Ovary (tissue), 7 donors: ENCODE measurements at regions not wholly inside any gene's neighbourhood (a gene's known extent, or its start where the extent isn't known, plus 50 kb on each side); places are given as distances from the start of the nearest gene placed in this dataset.

Experiments used
- DNase-seq, 5 donors: peaks; one replicate each; pipeline ENCODE4 v3.0.0-alpha.2; 2019 to 2020
- H3K27ac ChIP-seq, 2 donors: fragments of 200-600 bp; one replicate each; pipeline versions ENCODE4 v1.5.1 to v1.8.0; 2019 to 2022
- H3K27me3 ChIP-seq: fragments of 200-600 bp; one replicate; pipeline ENCODE4 v1.8.0; 2022
- H3K36me3 ChIP-seq: fragments of 200-600 bp; sonication (generic); one replicate; pipeline ENCODE4 v1.5.1; 2019
- H3K4me1 ChIP-seq: one replicate; pipeline ENCODE4 v1.8.1; 2013; ENCODE audit warnings: mild to moderate bottlenecking, moderate library complexity; ENCODE audit not compliant: insufficient read depth
- H3K4me3 ChIP-seq: fragments of 200-600 bp; sonication (generic); one replicate; pipeline ENCODE4 v1.5.1; 2017
- H3K9me3 ChIP-seq, 2 donors: fragments of 200-600 bp in 1 of 2; sonication (generic) in 1 of 2; one replicate each; pipeline versions ENCODE4 v1.5.1 to v1.8.1; 2013 to 2019; ENCODE audit warnings: mild to moderate bottlenecking in 1 of 2, moderate library complexity in 1 of 2
- CTCF ChIP-seq, 3 donors: fragments of 450-650 bp in 2 of 3; fragments of 200-600 bp in 1 of 3; IDR thresholded peaks; one replicate each; pipeline versions ENCODE4 v1.5.1 to v1.8.0; 2016 to 2022; ENCODE audit warnings: antibody characterized with exemption in 3 of 3, mild to moderate bottlenecking in 1 of 3
- EP300 ChIP-seq: sonication (generic); formaldehyde crosslinking; IDR thresholded peaks from one replicate; pipeline ENCODE4 v1.6.1; 2017; ENCODE audit warnings: antibody characterized with exemption
- POLR2A ChIP-seq: fragments of 450-650 bp; IDR thresholded peaks from one replicate; pipeline ENCODE4 v1.6.1; 2017; ENCODE audit warnings: antibody characterized with exemption, mild to moderate bottlenecking, moderate library complexity
- WGBS, 3 donors: extraction: QIAGEN DNeasy Blood & Tissue Kit in 1 of 3; methylation state at CpG; one replicate each; pipeline versions ENCODE4 v1.1.5 to v1.1.7; 2013 to 2017; 5-methylcytosine and 5-hydroxymethylcytosine counted together
- intact Hi-C, 4 donors: fragments of 100-400 bp; cut with DNase I; formaldehyde crosslinking; loops; one replicate each; pipeline versions ENCODE4 v1.11.0 to v1.15.1; 2022 to 2023
- donor health status: DM: no; HTN: no; CAD: no; lungs with moderate emphysema.
- donor health status: DM: no; HTN: no; CAD: no.
- donor health status: Bipolar disorder and iron deficiency.
- donor health status: DM: no; HTN: no; CAD: no.
- donor health status: DM: yes; HTN: yes; CAD: no.

DNA sequence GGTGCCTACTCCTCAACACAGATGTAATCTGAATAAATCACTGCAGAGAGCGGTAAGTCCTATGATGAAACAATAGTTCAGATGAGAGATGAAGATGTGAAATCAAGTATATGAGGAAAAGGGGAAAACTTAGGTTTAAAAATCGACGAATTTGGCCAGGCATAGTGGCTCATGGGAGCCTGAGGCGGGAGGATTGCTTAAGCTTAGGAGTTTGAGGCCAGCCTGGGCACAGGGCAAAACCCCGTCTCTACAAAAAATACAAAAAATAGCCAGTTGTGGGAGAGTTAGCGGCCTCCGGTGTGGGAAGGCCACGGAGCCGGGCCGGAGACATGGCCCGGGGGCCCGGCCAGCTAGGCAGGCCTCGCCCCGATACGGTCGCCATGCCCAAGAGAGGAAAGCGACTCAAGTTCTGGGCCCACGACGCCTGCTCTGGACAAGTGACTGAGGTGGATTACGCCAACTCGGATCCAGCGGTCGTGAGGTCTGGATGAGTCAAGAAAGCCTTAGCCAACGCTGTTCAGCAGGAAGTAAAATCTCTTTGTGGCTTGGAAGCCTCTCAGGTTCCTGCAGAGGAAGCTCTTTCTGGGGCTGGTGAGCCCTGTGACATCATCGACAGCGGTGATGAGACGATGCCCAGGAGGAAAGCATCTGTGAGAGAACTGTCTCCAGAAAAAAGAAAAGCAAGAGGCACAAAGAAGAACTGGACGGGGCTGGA, 62.8 kb upstream of the SUB1 start:
- H3K4me1 ChIP-seq: no peaks in the 10 kb centered on the region
- H3K36me3 ChIP-seq: no peaks in the 10 kb centered on the region
- 85 to 90% (median 86%) methylated on average over 28 of the region's 28 CpGs for WGBS, 3 donors
- H3K9me3 ChIP-seq: no peaks in the 10 kb centered on the region
- no peak overlapping the region for H3K27ac ChIP-seq
- H3K27me3 ChIP-seq: no peaks in the 10 kb centered on the region
- intact Hi-C loops: no loop called here
- no peak overlapping the region for H3K4me3 ChIP-seq
- DNase-seq: no peak
- TF ChIP-seq POLR2A: no peak
- TF ChIP-seq CTCF (IDR thresholded peaks at IDR 0.05): no peak
- no peak for TF ChIP-seq EP300

DNA sequence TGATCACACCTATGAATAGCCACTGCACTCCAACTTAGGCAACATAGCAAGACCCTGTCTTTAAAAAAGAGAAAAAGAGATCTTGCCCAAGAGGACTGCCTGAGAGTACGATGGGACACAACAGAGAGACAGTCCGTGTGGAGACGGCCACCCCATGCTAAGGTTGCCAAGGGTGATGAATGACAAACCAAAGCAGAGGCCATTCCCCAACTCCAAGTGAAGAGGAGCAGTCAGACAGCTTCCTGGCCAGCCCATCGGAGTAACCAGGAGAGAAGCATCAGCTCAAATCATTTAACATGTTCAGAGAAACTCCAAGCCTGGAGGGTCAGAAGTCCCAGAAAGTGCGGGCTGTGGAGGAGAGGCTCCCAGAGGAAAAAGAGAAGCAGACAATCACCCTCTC, 63.9 kb upstream of the SUB1 start:
- Histone ChIP-seq H3K36me3 (no peaks in the 10 kb centered on the region), H3K27me3 (no peaks in the 10 kb centered on the region), H3K9me3 (no peaks in the 10 kb centered on the region), H3K4me1 (no peaks in the 10 kb centered on the region), H3K4me3 (no peak overlapping the region), H3K27ac (no peak overlapping the region)
- 80 to 87% (median 87%) methylated on average over 5 of the region's 5 CpGs for WGBS, 3 donors
- intact Hi-C loops: no loop called here
- DNase-seq: no peak
- no peak for TF ChIP-seq EP300
- TF ChIP-seq CTCF (IDR thresholded peaks at IDR 0.05): no peak
- no peak for TF ChIP-seq POLR2A

DNA sequence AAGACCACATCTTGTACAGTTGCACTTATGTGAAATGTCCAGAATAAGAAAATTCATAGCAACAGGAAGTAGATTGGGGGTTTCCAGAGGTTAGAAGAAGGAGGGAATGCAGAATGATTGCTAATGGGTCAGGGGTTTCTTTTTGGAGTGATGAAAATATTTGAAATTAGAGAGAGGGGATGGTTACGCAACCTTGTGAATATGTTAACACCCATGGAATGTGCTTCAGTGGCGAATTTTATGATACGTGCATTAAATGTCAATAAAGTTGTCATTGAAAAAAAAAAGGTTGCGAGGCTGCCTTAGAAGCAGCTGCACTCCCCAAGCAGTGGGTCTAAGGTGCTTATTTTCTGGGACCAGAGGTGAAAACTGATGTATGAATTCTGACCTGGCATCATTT, 64.4 kb upstream of the SUB1 start:
- TF ChIP-seq CTCF (IDR thresholded peaks at IDR 0.05): no peak
- TF ChIP-seq POLR2A: no peak
- no peak for TF ChIP-seq EP300
- no peak for DNase-seq
- H3K27me3 ChIP-seq: no peaks in the 10 kb centered on the region
- 87 to 93% (median 89%) methylated on average over 4 of the region's 4 CpGs for WGBS, 3 donors
- H3K4me3 ChIP-seq: no peak overlapping the region
- H3K4me1 ChIP-seq: no peaks in the 10 kb centered on the region
- H3K27ac ChIP-seq: no peak overlapping the region
- H3K9me3 ChIP-seq: no peaks in the 10 kb centered on the region
- intact Hi-C loops: no loop called here
- H3K36me3 ChIP-seq: no peaks in the 10 kb centered on the region

DNA sequence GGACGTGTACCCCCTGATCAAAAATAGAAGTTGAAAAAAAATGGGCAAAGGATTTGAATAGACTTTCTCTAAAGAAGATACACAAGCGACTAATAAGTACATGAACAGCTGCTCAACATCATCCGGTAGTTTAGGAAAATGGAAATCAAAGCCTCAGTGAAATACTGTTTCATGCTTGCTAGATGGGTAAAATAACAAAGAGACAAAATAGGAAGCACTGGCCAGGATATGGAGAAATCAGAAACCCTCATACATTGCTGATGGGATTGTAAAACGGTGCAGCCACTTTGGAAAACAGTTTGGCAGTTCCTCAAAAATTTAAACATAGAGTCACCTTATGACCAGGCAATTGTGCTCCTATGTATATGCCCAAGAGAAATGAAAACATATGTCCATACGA, 65.0 kb upstream of the SUB1 start:
- Histone ChIP-seq H3K9me3 (no peaks in the 10 kb centered on the region), H3K4me1 (no peaks in the 10 kb centered on the region), H3K27ac (no peak overlapping the region), H3K4me3 (no peak overlapping the region), H3K27me3 (no peaks in the 10 kb centered on the region), H3K36me3 (no peaks in the 10 kb centered on the region)
- TF ChIP-seq CTCF (IDR thresholded peaks at IDR 0.05) (no peak), EP300 (no peak), POLR2A (no peak)
- 7 to 14% (median 7%) methylated on average over 5 of the region's 5 CpGs for WGBS, 3 donors
- no peak for DNase-seq
- intact Hi-C loops: no loop called here
